ENCODE measurements at regions not wholly inside any gene's neighbourhood (a gene's known extent, or its start where the extent isn't known, plus 50 kb on each side); places are given as distances from the start of the nearest gene placed in this dataset.

GRCh38 chr3:43964640-43965039 lies 273.9 kb downstream of the ABHD5 start:
- TF ChIP-seq ZBTB33 (IDR thresholded peaks at IDR 0.05; ENCODE audit: borderline replicate concordance, low read depth) (no peak), CTCF (IDR thresholded peaks at IDR 0.05) (no peak), EP300 (IDR thresholded peaks at IDR 0.05; ENCODE audit: borderline replicate concordance in 1 of 2, low read depth in 1 of 2, low read length in 1 of 2) (no peak), PBX3 (IDR thresholded peaks at IDR 0.05) (no peak), TCF12 (IDR thresholded peaks at IDR 0.05) (no peak), REST (IDR thresholded peaks at IDR 0.05; ENCODE audit: low read depth, low read length) (no peak), POLR2AphosphoS5 (IDR thresholded peaks at IDR 0.05; ENCODE audit: low read depth, low read length) (no peak), EZH2phosphoT487 (IDR thresholded peaks at IDR 0.05; ENCODE audit: borderline replicate concordance, low read depth) (no peak), USF1 (IDR thresholded peaks at IDR 0.05; ENCODE audit: borderline replicate concordance, low read depth) (no peak), NFIC (IDR thresholded peaks at IDR 0.05; ENCODE audit: borderline replicate concordance) (no peak), FOXJ3 (CRISPR knock-in tag; IDR thresholded peaks at IDR 0.05) (no peak), CHD2 (IDR thresholded peaks at IDR 0.05; ENCODE audit: low read length, partially characterized antibody) (no peak), MXI1 (IDR thresholded peaks at IDR 0.05; ENCODE audit: low read depth, low read length) (no peak)
- TF ChIP-seq, protein P1, sequence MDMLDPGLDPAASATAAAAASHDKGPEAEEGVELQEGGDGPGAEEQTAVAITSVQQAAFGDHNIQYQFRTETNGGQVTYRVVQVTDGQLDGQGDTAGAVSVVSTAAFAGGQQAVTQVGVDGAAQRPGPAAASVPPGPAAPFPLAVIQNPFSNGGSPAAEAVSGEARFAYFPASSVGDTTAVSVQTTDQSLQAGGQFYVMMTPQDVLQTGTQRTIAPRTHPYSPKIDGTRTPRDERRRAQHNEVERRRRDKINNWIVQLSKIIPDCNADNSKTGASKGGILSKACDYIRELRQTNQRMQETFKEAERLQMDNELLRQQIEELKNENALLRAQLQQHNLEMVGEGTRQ (IDR thresholded peaks at IDR 0.05; ENCODE audit: borderline replicate concordance, low read depth, low read length): no peak
